ENCODE measurements at regions not wholly inside any gene's neighbourhood (a gene's known extent, or its start where the extent isn't known, plus 50 kb on each side); places are given as distances from the start of the nearest gene placed in this dataset.

- no peak overlapping the region for H3K4me3 ChIP-seq (replicated peaks in 1 of 4; ENCODE audit: control extremely low read depth in 1 of 4, insufficient read depth in 1 of 4, low read depth in 3 of 4, low read length in 4 of 4)
- no peaks in the 10 kb centered on the region for H3K4me1 ChIP-seq (ENCODE audit: control insufficient read depth, extremely low read depth, insufficient read depth, low read length)
- no peak overlapping the region for H3K9ac ChIP-seq (ENCODE audit: insufficient read depth, low read length)
- no peak overlapping the region for H2AFZ ChIP-seq (ENCODE audit: low read length)
- H3K36me3 ChIP-seq (ENCODE audit: control insufficient read depth, insufficient read depth, low read length) = no peaks in the 10 kb centered on the region
- H4K20me1 ChIP-seq (ENCODE audit: control insufficient read depth, extremely low read depth, insufficient read depth, low read length) = no peaks in the 10 kb centered on the region
- DNase-seq (ENCODE audit: low read depth in 2 of 2) = no peak
- no peaks in the 10 kb centered on the region for H3K9me3 ChIP-seq (ENCODE audit: control insufficient read depth, insufficient read depth, low read depth, low read length)
- no peak overlapping the region for H3K4me2 ChIP-seq (ENCODE audit: extremely low read depth, insufficient read depth, low read length)
- H3K79me2 ChIP-seq (ENCODE audit: control insufficient read depth, insufficient read depth, low read length) = no peaks in the 10 kb centered on the region
- TF ChIP-seq CTCF (conservative IDR thresholded peaks at IDR 0.05 in 1 of 2, IDR thresholded peaks at IDR 0.05 in 1 of 2; ENCODE audit: low read depth in 1 of 2, low read length in 2 of 2) (no peak), EZH2 (IDR thresholded peaks at IDR 0.05; ENCODE audit: low read length, missing control alignments) (no peak)
- H3K27me3 ChIP-seq (ENCODE audit: control insufficient read depth, insufficient read depth, low read length) = no peaks in the 10 kb centered on the region
- H3K27ac ChIP-seq (ENCODE audit: insufficient read depth, low read length) = no peak overlapping the region
These were observed 621.0 kb downstream of the NPHP4 start for GRCh38 chr1:5371270-5371669.

DNA sequence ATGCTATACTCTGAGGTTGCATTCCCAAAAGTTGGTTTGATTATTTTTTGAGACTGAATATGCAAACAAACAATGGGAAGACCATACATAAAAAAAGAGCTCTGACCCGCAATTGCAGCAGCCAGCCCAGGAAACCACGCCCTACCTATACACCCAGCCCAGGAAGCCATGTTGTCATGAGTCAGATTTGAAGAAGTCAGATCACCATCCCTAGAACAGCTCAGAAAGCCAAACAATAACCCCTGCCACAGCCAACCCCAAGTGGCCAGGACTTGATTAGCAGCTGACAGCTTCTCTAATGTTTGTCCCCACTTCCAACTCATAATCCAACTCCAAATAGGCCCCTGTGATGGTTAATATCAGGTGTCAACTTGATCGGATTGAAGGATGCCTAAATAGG is 621.9 kb downstream of the NPHP4 start:
- no peak overlapping the region for H3K27ac ChIP-seq (ENCODE audit: insufficient read depth, low read length)
- no peak overlapping the region for H3K9ac ChIP-seq (ENCODE audit: insufficient read depth, low read length)
- no peaks in the 10 kb centered on the region for H4K20me1 ChIP-seq (ENCODE audit: control insufficient read depth, extremely low read depth, insufficient read depth, low read length)
- no peaks in the 10 kb centered on the region for H3K36me3 ChIP-seq (ENCODE audit: control insufficient read depth, insufficient read depth, low read length)
- TF ChIP-seq EZH2 (IDR thresholded peaks at IDR 0.05; ENCODE audit: low read length, missing control alignments) (no peak), CTCF (conservative IDR thresholded peaks at IDR 0.05 in 1 of 2, IDR thresholded peaks at IDR 0.05 in 1 of 2; ENCODE audit: low read depth in 1 of 2, low read length in 2 of 2) (no peak)
- H3K4me1 ChIP-seq (ENCODE audit: control insufficient read depth, extremely low read depth, insufficient read depth, low read length) = no peaks in the 10 kb centered on the region
- no peaks in the 10 kb centered on the region for H3K9me3 ChIP-seq (ENCODE audit: control insufficient read depth, insufficient read depth, low read depth, low read length)
- no peak for DNase-seq (ENCODE audit: low read depth in 2 of 2)
- H2AFZ ChIP-seq (ENCODE audit: low read length) = no peak overlapping the region
- H3K27me3 ChIP-seq (ENCODE audit: control insufficient read depth, insufficient read depth, low read length) = no peaks in the 10 kb centered on the region
- no peak overlapping the region for H3K4me2 ChIP-seq (ENCODE audit: extremely low read depth, insufficient read depth, low read length)
- no peak overlapping the region for H3K4me3 ChIP-seq (replicated peaks in 1 of 4; ENCODE audit: control extremely low read depth in 1 of 4, insufficient read depth in 1 of 4, low read depth in 3 of 4, low read length in 4 of 4)
- H3K79me2 ChIP-seq (ENCODE audit: control insufficient read depth, insufficient read depth, low read length) = no peaks in the 10 kb centered on the region

GRCh38 chr1:5369223-5369622 is 623.0 kb downstream of the NPHP4 start:
- DNase-seq (ENCODE audit: low read depth in 2 of 2) = no peak
- Histone ChIP-seq H3K79me2 (ENCODE audit: control insufficient read depth, insufficient read depth, low read length) (no peaks in the 10 kb centered on the region), H3K27me3 (ENCODE audit: control insufficient read depth, insufficient read depth, low read length) (no peaks in the 10 kb centered on the region), H2AFZ (ENCODE audit: low read length) (no peak overlapping the region), H3K4me2 (ENCODE audit: extremely low read depth, insufficient read depth, low read length) (no peak overlapping the region), H3K4me3 (replicated peaks in 1 of 4; ENCODE audit: control extremely low read depth in 1 of 4, insufficient read depth in 1 of 4, low read depth in 3 of 4, low read length in 4 of 4) (no peak overlapping the region), H3K27ac (ENCODE audit: insufficient read depth, low read length) (no peak overlapping the region), H3K36me3 (ENCODE audit: control insufficient read depth, insufficient read depth, low read length) (no peaks in the 10 kb centered on the region), H3K4me1 (ENCODE audit: control insufficient read depth, extremely low read depth, insufficient read depth, low read length) (no peaks in the 10 kb centered on the region), H3K9me3 (ENCODE audit: control insufficient read depth, insufficient read depth, low read depth, low read length) (no peaks in the 10 kb centered on the region), H3K9ac (ENCODE audit: insufficient read depth, low read length) (no peak overlapping the region), H4K20me1 (ENCODE audit: control insufficient read depth, extremely low read depth, insufficient read depth, low read length) (no peaks in the 10 kb centered on the region)
- TF ChIP-seq CTCF (conservative IDR thresholded peaks at IDR 0.05 in 1 of 2, IDR thresholded peaks at IDR 0.05 in 1 of 2; ENCODE audit: low read depth in 1 of 2, low read length in 2 of 2) (no peak), EZH2 (IDR thresholded peaks at IDR 0.05; ENCODE audit: low read length, missing control alignments) (no peak)

Data from fibroblast of lung (primary cell).